ENCODE measurements at regions not wholly inside any gene's neighbourhood (a gene's known extent, or its start where the extent isn't known, plus 50 kb on each side); places are given as distances from the start of the nearest gene placed in this dataset.
"Not testable (repeated sequence)": the region's sequence is repeated elsewhere in the genome, so short reads cannot be mapped to it uniquely, and the experiment has no call there.

DNA sequence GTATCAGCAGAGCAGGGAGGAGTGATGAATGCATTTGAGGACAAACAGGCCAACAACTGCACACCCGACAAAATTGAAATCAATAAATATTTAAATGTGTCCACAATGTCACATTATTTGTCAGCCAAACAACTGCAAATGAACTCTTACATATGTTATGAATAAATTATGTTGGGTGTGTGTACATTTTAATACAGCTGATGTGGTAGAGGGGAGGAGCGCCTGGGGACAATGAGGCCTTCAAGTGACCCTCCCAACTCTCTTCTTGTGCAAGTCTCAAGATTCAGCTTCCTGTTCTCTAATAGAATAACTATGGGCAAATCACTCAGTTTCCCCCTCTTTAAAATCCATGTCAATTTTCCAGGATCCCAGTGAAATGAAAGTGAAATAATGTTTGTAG lies 303.2 kb downstream of the TSHZ3 start:
- TF ChIP-seq LEF1 (IDR thresholded peaks at IDR 0.05; ENCODE audit: borderline replicate concordance) (no peak), FOXM1 (IDR thresholded peaks at IDR 0.05; ENCODE audit: borderline replicate concordance) (no peak), SP1 (IDR thresholded peaks at IDR 0.05) (no peak), ARNT (IDR thresholded peaks at IDR 0.05) (no peak), FOXA1 (IDR thresholded peaks at IDR 0.05) (no peak), SUZ12 (IDR thresholded peaks at IDR 0.05) (no peak), HDGF (IDR thresholded peaks at IDR 0.05; ENCODE audit: borderline replicate concordance) (no peak), TARDBP (IDR thresholded peaks at IDR 0.05) (no peak), ZNF384 (IDR thresholded peaks at IDR 0.05) (no peak), ELF4 (IDR thresholded peaks at IDR 0.05) (no peak)
- TF ChIP-seq, protein P1, sequence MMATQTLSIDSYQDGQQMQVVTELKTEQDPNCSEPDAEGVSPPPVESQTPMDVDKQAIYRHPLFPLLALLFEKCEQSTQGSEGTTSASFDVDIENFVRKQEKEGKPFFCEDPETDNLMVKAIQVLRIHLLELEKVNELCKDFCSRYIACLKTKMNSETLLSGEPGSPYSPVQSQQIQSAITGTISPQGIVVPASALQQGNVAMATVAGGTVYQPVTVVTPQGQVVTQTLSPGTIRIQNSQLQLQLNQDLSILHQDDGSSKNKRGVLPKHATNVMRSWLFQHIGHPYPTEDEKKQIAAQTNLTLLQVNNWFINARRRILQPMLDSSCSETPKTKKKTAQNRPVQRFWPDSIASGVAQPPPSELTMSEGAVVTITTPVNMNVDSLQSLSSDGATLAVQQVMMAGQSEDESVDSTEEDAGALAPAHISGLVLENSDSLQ (IDR thresholded peaks at IDR 0.05): no peak
- POLR2A ChIA-PET: no interaction called here
- CTCF ChIA-PET: no interaction called here
- no peak for DNase-seq (ENCODE audit: extremely low spot score)

DNA sequence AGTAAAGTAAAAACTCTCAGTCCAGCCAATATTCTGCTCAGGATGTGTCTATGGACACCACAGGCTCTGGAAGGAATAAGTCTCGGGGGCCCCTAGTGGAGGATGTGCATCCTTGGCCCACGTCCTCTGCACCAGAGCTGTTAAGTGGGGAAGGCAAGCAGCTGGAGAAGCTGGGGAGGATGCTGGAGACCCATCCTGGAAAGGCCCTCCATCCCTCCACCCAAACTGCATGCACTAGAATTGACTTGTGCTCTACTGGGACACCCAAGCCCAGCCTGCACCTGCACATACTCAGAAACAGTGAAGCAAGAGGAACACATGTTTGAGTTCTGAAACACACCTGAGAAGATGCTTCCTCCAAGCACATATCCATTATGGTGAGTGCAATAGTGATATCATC lies 307.8 kb downstream of the TSHZ3 start:
- no peak for DNase-seq (ENCODE audit: extremely low spot score)
- CTCF ChIA-PET: no interaction called here
- TF ChIP-seq BHLHE40 (IDR thresholded peaks at IDR 0.05; ENCODE audit: borderline replicate concordance) (no peak), FOXK2 (IDR thresholded peaks at IDR 0.05) (no peak), ELF4 (IDR thresholded peaks at IDR 0.05) (no peak)
- POLR2A ChIA-PET: no interaction called here

DNA sequence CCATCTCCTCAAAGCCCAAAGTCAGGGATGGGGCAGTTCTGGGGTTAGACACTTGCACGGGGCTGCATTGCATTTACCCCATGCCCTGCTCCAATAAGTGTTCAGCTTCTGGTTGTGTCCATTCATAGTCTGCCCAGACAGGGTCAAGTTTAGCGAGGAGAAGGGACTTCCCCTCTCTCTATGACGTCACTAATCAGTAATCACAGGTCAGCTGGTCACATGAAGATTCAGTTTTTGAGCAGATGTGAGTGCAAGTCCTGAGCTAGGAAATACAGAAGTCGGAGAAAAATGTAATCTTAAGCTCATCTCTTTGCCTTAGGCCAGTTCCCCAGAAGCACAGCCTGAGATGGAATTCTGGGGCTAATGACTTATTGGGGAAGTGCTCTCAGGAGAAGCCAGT lies 310.1 kb downstream of the TSHZ3 start:
- CTCF ChIA-PET: no interaction called here
- no peak for DNase-seq (ENCODE audit: extremely low spot score)
- TF ChIP-seq ELF4 (IDR thresholded peaks at IDR 0.05) (no peak), SP1 (IDR thresholded peaks at IDR 0.05) (no peak), SUZ12 (IDR thresholded peaks at IDR 0.05) (no peak), ZNF384 (IDR thresholded peaks at IDR 0.05) (no peak), FOXM1 (IDR thresholded peaks at IDR 0.05; ENCODE audit: borderline replicate concordance) (no peak), ARNT (IDR thresholded peaks at IDR 0.05) (no peak), FOXA1 (IDR thresholded peaks at IDR 0.05) (no peak), HDGF (IDR thresholded peaks at IDR 0.05; ENCODE audit: borderline replicate concordance) (no peak), CTBP1 (IDR thresholded peaks at IDR 0.05; ENCODE audit: borderline replicate concordance) (no peak), LEF1 (IDR thresholded peaks at IDR 0.05; ENCODE audit: borderline replicate concordance) (no peak), NFRKB (IDR thresholded peaks at IDR 0.05) (no peak), BHLHE40 (IDR thresholded peaks at IDR 0.05; ENCODE audit: borderline replicate concordance) (no peak)
- TF ChIP-seq, protein P1 (IDR thresholded peaks at IDR 0.05): no peak
- POLR2A ChIA-PET: no interaction called here

DNA sequence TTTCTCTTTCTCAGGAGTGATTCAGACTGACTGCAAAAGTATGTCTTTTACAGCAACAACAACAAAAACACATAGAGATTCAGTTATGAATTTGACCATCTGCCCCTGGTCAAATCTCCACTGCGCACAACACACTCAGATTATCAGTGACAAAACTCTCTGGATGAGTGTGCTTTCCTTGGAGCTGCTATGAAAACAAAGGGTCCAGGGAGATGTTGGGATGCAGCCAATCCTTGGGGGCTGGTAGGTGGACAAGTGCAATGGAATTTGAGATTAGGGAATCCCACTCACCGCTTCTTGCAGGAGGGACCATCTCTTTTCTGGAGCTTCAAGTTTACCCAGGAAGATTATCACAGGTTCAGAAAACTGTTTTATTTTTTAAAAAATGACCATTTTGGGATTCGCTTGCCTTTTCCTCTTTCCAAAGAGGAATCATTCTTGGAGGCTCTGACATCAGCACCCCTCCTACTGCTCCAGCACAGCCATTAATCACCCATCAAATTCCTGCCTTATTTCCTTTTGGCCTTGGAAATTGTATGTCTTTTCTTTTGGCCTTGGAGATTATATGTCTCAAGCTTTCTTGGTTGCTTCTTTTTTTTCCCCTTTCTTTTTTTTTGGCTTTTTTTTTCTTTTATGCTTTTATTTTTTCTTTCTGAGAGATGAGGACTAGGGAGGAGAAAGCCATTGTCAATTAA lies 311.8 kb downstream of the TSHZ3 start:
- ChIA-PET POLR2A (no interaction called here), CTCF (no interaction called here)
- TF ChIP-seq HDGF (IDR thresholded peaks at IDR 0.05; ENCODE audit: borderline replicate concordance) (no peak), ZNF384 (IDR thresholded peaks at IDR 0.05) (no peak), CTBP1 (IDR thresholded peaks at IDR 0.05; ENCODE audit: borderline replicate concordance) (no peak), FOXA1 (IDR thresholded peaks at IDR 0.05) (no peak), BHLHE40 (IDR thresholded peaks at IDR 0.05; ENCODE audit: borderline replicate concordance) (no peak), FOXK2 (IDR thresholded peaks at IDR 0.05) (no peak), TARDBP (IDR thresholded peaks at IDR 0.05) (no peak), ELF4 (IDR thresholded peaks at IDR 0.05) (no peak), SP1 (IDR thresholded peaks at IDR 0.05) (no peak), LEF1 (IDR thresholded peaks at IDR 0.05; ENCODE audit: borderline replicate concordance) (no peak), ARNT (IDR thresholded peaks at IDR 0.05) (no peak), SUZ12 (IDR thresholded peaks at IDR 0.05) (no peak), NFRKB (IDR thresholded peaks at IDR 0.05) (no peak), FOXM1 (IDR thresholded peaks at IDR 0.05; ENCODE audit: borderline replicate concordance) (no peak), L3MBTL2 (conservative IDR thresholded peaks at IDR 0.05) (no peak)
- TF ChIP-seq, protein P1 (IDR thresholded peaks at IDR 0.05): no peak
- no peak for DNase-seq (ENCODE audit: extremely low spot score)

DNA sequence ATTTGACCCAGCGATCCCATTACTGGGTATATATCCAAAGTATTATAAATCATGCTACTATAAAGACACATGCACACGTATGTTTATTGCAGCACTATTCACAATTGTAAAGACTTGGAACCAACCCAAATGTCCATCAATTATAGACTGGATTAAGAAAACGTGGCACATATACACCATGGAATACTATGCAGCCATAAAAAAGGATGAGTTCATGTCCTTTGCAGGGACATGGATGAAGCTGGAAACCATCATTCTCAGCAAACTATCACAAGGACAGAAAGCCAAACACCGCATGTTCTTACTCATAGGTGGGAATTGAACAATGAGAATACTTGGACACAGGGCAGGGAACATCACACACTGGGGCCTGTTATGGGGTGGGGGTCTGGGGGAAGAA lies 317.8 kb downstream of the TSHZ3 start:
- CTCF ChIA-PET; DNase-seq (ENCODE audit: extremely low spot score); POLR2A ChIA-PET: not testable (repeated sequence)

DNA sequence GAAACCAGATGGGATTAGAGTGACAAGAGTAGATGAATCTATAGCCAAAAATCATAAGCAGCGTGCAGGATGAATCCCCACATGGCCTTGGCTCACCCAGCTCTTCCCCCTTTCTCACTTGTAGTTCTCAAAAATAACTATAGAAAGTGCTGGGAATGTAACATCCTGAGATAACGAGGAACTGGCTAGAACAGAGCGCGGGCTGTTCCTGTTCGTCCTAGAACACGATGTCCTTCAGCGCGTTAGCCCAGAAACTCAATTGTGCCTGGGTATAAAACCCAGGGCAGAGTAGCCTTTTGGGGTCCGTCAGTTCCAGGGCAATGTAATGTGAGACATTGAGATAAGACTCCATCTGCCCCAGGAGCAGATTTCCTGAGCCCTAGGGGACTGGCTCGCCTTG lies 326.2 kb downstream of the TSHZ3 start:
- no peak for TF ChIP-seq TARDBP (IDR thresholded peaks at IDR 0.05)
- TF ChIP-seq, protein P1 (IDR thresholded peaks at IDR 0.05): no peak
- TF ChIP-seq SP1 (IDR thresholded peaks at IDR 0.05): no peak
- no peak for TF ChIP-seq FOXA1 (IDR thresholded peaks at IDR 0.05)
- CTCF ChIA-PET: no interaction called here
- no peak for DNase-seq (ENCODE audit: extremely low spot score)
- POLR2A ChIA-PET: no interaction called here

All from HEK293T (cell line).